CD8-positive, alpha-beta memory T cell (primary cell): ENCODE measurements at regions not wholly inside any gene's neighbourhood (a gene's known extent, or its start where the extent isn't known, plus 50 kb on each side); places are given as distances from the start of the nearest gene placed in this dataset.
"Not testable (repeated sequence)": the region's sequence is repeated elsewhere in the genome, so short reads cannot be mapped to it uniquely, and the experiment has no call there.

Source experiments
- CTCF ChIA-PET: fragments of 350-600 bp; sonication (Branson Sonifier 250); formaldehyde crosslinking; loops from one replicate; lab custom pipeline; 2021; ENCODE audit warnings: antibody characterized with exemption; lab: Charles Lee
- POLR2A ChIA-PET: fragments of 350-600 bp; sonication (Branson Sonifier 250); formaldehyde crosslinking; loops from one replicate; lab custom pipeline; 2021; ENCODE audit warnings: antibody characterized with exemption; lab: Charles Lee
- DNase-seq, 5 donors: peaks; one replicate each; pipeline versions ENCODE4 v3.0.0 to v3.0.0-alpha.2; 2020 to 2022; ENCODE audit warnings: mixed read lengths in 1 of 5
- H3K27ac ChIP-seq: one replicate; pipeline ENCODE4 v1.7.0; 2013; ENCODE audit warnings: low read depth, mild to moderate bottlenecking, low read length, moderate library complexity
- H3K27me3 ChIP-seq: 2 replicates; pipeline ENCODE4 v1.7.0; 2013; ENCODE audit warnings: low read length, mild to moderate bottlenecking; ENCODE audit not compliant: insufficient read depth, poor library complexity, severe bottlenecking
- H3K36me3 ChIP-seq: 2 replicates; pipeline ENCODE4 v1.7.0; 2013; ENCODE audit warnings: mild to moderate bottlenecking, low read length, moderate library complexity; ENCODE audit not compliant: insufficient read depth
- H3K4me1 ChIP-seq: 2 replicates; pipeline ENCODE4 v1.7.0; 2013; ENCODE audit warnings: mild to moderate bottlenecking, low read length, moderate library complexity; ENCODE audit not compliant: insufficient read depth
- H3K4me3 ChIP-seq: 2 replicates; pipeline ENCODE4 v1.7.0; 2013; ENCODE audit warnings: mild to moderate bottlenecking, low read length
- H3K9me3 ChIP-seq: 2 replicates; pipeline ENCODE4 v1.7.0; 2013; ENCODE audit warnings: mild to moderate bottlenecking, low read length
- H3K27ac Mint-ChIP-seq, 8 donors: one replicate each; pipeline ENCODE4 v1.8.0; 2020 to 2021; ENCODE audit warnings: mixed read lengths in 8 of 8, mild to moderate bottlenecking in 6 of 8, inconsistent platforms in 3 of 8, moderate library complexity in 3 of 8
- H3K27me3 Mint-ChIP-seq, 2 donors: one replicate each; pipeline ENCODE4 v1.8.0; 2020 to 2021; ENCODE audit warnings: mixed read lengths in 2 of 2, mild to moderate bottlenecking in 1 of 2, moderate library complexity in 1 of 2
- H3K36me3 Mint-ChIP-seq, 3 donors: one replicate each; pipeline ENCODE4 v1.8.0; 2020 to 2021; ENCODE audit warnings: mixed read lengths in 3 of 3, inconsistent platforms in 1 of 3, mild to moderate bottlenecking in 1 of 3
- H3K4me1 Mint-ChIP-seq, 3 donors: one replicate each; pipeline ENCODE4 v1.8.0; 2020 to 2021; ENCODE audit warnings: mixed read lengths in 3 of 3, inconsistent platforms in 1 of 3, mild to moderate bottlenecking in 1 of 3
- H3K4me3 Mint-ChIP-seq, 7 donors: one replicate each; pipeline ENCODE4 v1.8.0; 2020 to 2021; ENCODE audit warnings: mixed read lengths in 7 of 7, mild to moderate bottlenecking in 6 of 7, moderate library complexity in 4 of 7, inconsistent platforms in 2 of 7
- H3K9me3 Mint-ChIP-seq, 5 donors: one replicate each; pipeline ENCODE4 v1.8.0; 2020 to 2022; ENCODE audit warnings: mixed read lengths in 5 of 5, mild to moderate bottlenecking in 3 of 5, moderate library complexity in 2 of 5, inconsistent platforms in 1 of 5

- Mint-ChIP-seq H3K4me1 (no peaks in the 10 kb centered on the region), H3K4me3 (no peak overlapping the region), H3K9me3 (peaks cover 7 to 21% (median 15%) of the 10 kb centered on the region in 5 donors), H3K27ac (no peak overlapping the region), H3K27me3 (peaks cover 0 to 1% of the 10 kb centered on the region in 2 donors), H3K36me3 (no peaks in the 10 kb centered on the region)
- DNase-seq, result no peak
- Histone ChIP-seq H3K27ac (no peak overlapping the region), H3K27me3 (no peaks in the 10 kb centered on the region), H3K4me1 (no peaks in the 10 kb centered on the region), H3K36me3 (no peaks in the 10 kb centered on the region), H3K9me3 (no peaks in the 10 kb centered on the region), H3K4me3 (no peak overlapping the region)
- ChIA-PET CTCF (no interaction called here), POLR2A (no interaction called here)
Measured at GRCh38 chr5:16291474-16291873, 111.9 kb upstream of the MARCHF11 start.

- Mint-ChIP-seq H3K36me3 (no peaks in the 10 kb centered on the region), H3K27me3 (no peaks in the 10 kb centered on the region), H3K4me1 (no peaks in the 10 kb centered on the region), H3K4me3 (no peak overlapping the region), H3K9me3 (peaks cover 0 to 12% (median 0%) of the 10 kb centered on the region in 5 donors), H3K27ac (no peak overlapping the region)
- no peak for DNase-seq
- Histone ChIP-seq H3K27me3 (no peaks in the 10 kb centered on the region), H3K36me3 (no peaks in the 10 kb centered on the region), H3K27ac (no peak overlapping the region), H3K4me3 (no peak overlapping the region), H3K4me1 (no peaks in the 10 kb centered on the region), H3K9me3 (no peaks in the 10 kb centered on the region)
- ChIA-PET CTCF (no interaction called here), POLR2A (no interaction called here)
Measured at GRCh38 chr5:16283791-16284190, 104.2 kb upstream of the MARCHF11 start.

- CTCF ChIA-PET, DNase-seq, H3K36me3 ChIP-seq, H3K4me3 Mint-ChIP-seq, H3K27ac Mint-ChIP-seq, POLR2A ChIA-PET, H3K9me3 ChIP-seq, H3K4me1 Mint-ChIP-seq, H3K4me1 ChIP-seq, H3K4me3 ChIP-seq, H3K36me3 Mint-ChIP-seq, H3K27me3 ChIP-seq, H3K27me3 Mint-ChIP-seq, H3K27ac ChIP-seq, H3K9me3 Mint-ChIP-seq: not testable (repeated sequence)
Measured at GRCh38 chr5:16276859-16277258, 97.3 kb upstream of the MARCHF11 start.

GRCh38 chr5:16271851-16272250, 92.3 kb upstream of the MARCHF11 start:
- Mint-ChIP-seq H3K27me3 (peaks cover 0 to 2% of the 10 kb centered on the region in 2 donors), H3K9me3 (peaks cover 0 to 7% (median 0%) of the 10 kb centered on the region in 5 donors), H3K4me3 (no peak overlapping the region), H3K36me3 (no peaks in the 10 kb centered on the region), H3K4me1 (no peaks in the 10 kb centered on the region), H3K27ac (no peak overlapping the region)
- Histone ChIP-seq H3K4me3 (no peak overlapping the region), H3K36me3 (no peaks in the 10 kb centered on the region), H3K27me3 (no peaks in the 10 kb centered on the region), H3K27ac (no peak overlapping the region), H3K9me3 (no peaks in the 10 kb centered on the region), H3K4me1 (no peaks in the 10 kb centered on the region)
- DNase-seq, result no peak
- ChIA-PET CTCF (no interaction called here), POLR2A (no interaction called here)

- no peaks in the 10 kb centered on the region for H3K9me3 ChIP-seq
- H3K4me1 Mint-ChIP-seq, result no peaks in the 10 kb centered on the region
- no peaks in the 10 kb centered on the region for H3K36me3 ChIP-seq
- no peak overlapping the region for H3K4me3 ChIP-seq
- no peak for DNase-seq
- H3K9me3 Mint-ChIP-seq, result no peaks in the 10 kb centered on the region
- POLR2A ChIA-PET, result no interaction called here
- no peak overlapping the region for H3K4me3 Mint-ChIP-seq
- CTCF ChIA-PET, result no interaction called here
- no peak overlapping the region for H3K27ac ChIP-seq
- no peak overlapping the region for H3K27ac Mint-ChIP-seq
- H3K27me3 ChIP-seq, result no peaks in the 10 kb centered on the region
- H3K36me3 Mint-ChIP-seq, result no peaks in the 10 kb centered on the region
- H3K4me1 ChIP-seq, result no peaks in the 10 kb centered on the region
- no peaks in the 10 kb centered on the region for H3K27me3 Mint-ChIP-seq
Measured at GRCh38 chr5:16265141-16265540, 85.5 kb upstream of the MARCHF11 start.

- no peaks in the 10 kb centered on the region for H3K36me3 Mint-ChIP-seq
- ChIA-PET POLR2A (no interaction called here), CTCF (no interaction called here)
- H3K27me3 Mint-ChIP-seq, result no peaks in the 10 kb centered on the region
- Histone ChIP-seq H3K27me3 (no peaks in the 10 kb centered on the region), H3K36me3 (no peaks in the 10 kb centered on the region), H3K4me1 (no peaks in the 10 kb centered on the region), H3K27ac (no peak overlapping the region), H3K9me3 (no peaks in the 10 kb centered on the region), H3K4me3 (no peak overlapping the region)
- H3K4me1 Mint-ChIP-seq, result no peaks in the 10 kb centered on the region
- no peak for DNase-seq
- H3K9me3 Mint-ChIP-seq, result peaks cover 0 to 3% (median 0%) of the 10 kb centered on the region in 5 donors
- no peak overlapping the region for H3K4me3 Mint-ChIP-seq
- H3K27ac Mint-ChIP-seq, result no peak overlapping the region
Measured at GRCh38 chr5:16260000-16260399, 80.4 kb upstream of the MARCHF11 start.

GRCh38 chr5:16253856-16254255, 74.3 kb upstream of the MARCHF11 start:
- Histone ChIP-seq H3K27ac (no peak overlapping the region), H3K27me3 (no peaks in the 10 kb centered on the region), H3K9me3 (no peaks in the 10 kb centered on the region), H3K4me1 (no peaks in the 10 kb centered on the region), H3K36me3 (no peaks in the 10 kb centered on the region), H3K4me3 (no peak overlapping the region)
- Mint-ChIP-seq H3K36me3 (no peaks in the 10 kb centered on the region), H3K9me3 (peaks cover 0 to 16% (median 7%) of the 10 kb centered on the region in 5 donors), H3K4me1 (no peaks in the 10 kb centered on the region), H3K27ac (no peak overlapping the region), H3K4me3 (no peak overlapping the region), H3K27me3 (no peaks in the 10 kb centered on the region)
- ChIA-PET CTCF (no interaction called here), POLR2A (no interaction called here)
- no peak for DNase-seq

- no peaks in the 10 kb centered on the region for H3K36me3 ChIP-seq
- CTCF ChIA-PET, result no interaction called here
- H3K27me3 ChIP-seq, result no peaks in the 10 kb centered on the region
- H3K9me3 ChIP-seq, result no peaks in the 10 kb centered on the region
- H3K4me1 ChIP-seq, result no peaks in the 10 kb centered on the region
- H3K4me3 Mint-ChIP-seq, result no peak overlapping the region
- no peaks in the 10 kb centered on the region for H3K27me3 Mint-ChIP-seq
- H3K9me3 Mint-ChIP-seq, result peaks cover 0 to 13% (median 4%) of the 10 kb centered on the region in 5 donors
- H3K4me1 Mint-ChIP-seq, result no peaks in the 10 kb centered on the region
- no peak overlapping the region for H3K27ac Mint-ChIP-seq
- no peak for DNase-seq
- H3K4me3 ChIP-seq, result no peak overlapping the region
- POLR2A ChIA-PET, result no interaction called here
- H3K27ac ChIP-seq, result no peak overlapping the region
- no peaks in the 10 kb centered on the region for H3K36me3 Mint-ChIP-seq
Measured at GRCh38 chr5:16245956-16246355, 66.4 kb upstream of the MARCHF11 start.

- Histone ChIP-seq H3K4me3 (no peak overlapping the region), H3K9me3 (no peaks in the 10 kb centered on the region), H3K27me3 (no peaks in the 10 kb centered on the region), H3K4me1 (no peaks in the 10 kb centered on the region), H3K36me3 (no peaks in the 10 kb centered on the region), H3K27ac (no peak overlapping the region)
- Mint-ChIP-seq H3K9me3 (peaks cover 0 to 14% (median 4%) of the 10 kb centered on the region in 5 donors), H3K4me1 (no peaks in the 10 kb centered on the region), H3K36me3 (no peaks in the 10 kb centered on the region), H3K27ac (no peak overlapping the region), H3K4me3 (no peak overlapping the region), H3K27me3 (no peaks in the 10 kb centered on the region)
- no peak for DNase-seq
- ChIA-PET POLR2A (no interaction called here), CTCF (no interaction called here)
Measured at GRCh38 chr5:16245249-16245648, 65.7 kb upstream of the MARCHF11 start.
